Omental fat pad (tissue), 3 donors: ENCODE measurements at regions not wholly inside any gene's neighbourhood (a gene's known extent, or its start where the extent isn't known, plus 50 kb on each side); places are given as distances from the start of the nearest gene placed in this dataset.

Experiments
- ATAC-seq: fragments of 150-250 bp; one replicate; pipeline ENCODE4 v1.9.1; 2016; ENCODE audit warnings: mild to moderate bottlenecking, moderate library complexity; ENCODE audit not compliant: low FRiP score
- DNase-seq: peaks from one replicate; pipeline ENCODE4 v3.0.0-alpha.2; 2019; ENCODE audit warnings: low spot score
- CTCF ChIP-seq, 3 donors: fragments of 450-650 bp; IDR thresholded peaks; one replicate each; pipeline ENCODE4 v1.5.1; 2016 to 2017; ENCODE audit warnings: antibody characterized with exemption in 3 of 3, mild to moderate bottlenecking in 3 of 3, moderate library complexity in 2 of 3

DNA sequence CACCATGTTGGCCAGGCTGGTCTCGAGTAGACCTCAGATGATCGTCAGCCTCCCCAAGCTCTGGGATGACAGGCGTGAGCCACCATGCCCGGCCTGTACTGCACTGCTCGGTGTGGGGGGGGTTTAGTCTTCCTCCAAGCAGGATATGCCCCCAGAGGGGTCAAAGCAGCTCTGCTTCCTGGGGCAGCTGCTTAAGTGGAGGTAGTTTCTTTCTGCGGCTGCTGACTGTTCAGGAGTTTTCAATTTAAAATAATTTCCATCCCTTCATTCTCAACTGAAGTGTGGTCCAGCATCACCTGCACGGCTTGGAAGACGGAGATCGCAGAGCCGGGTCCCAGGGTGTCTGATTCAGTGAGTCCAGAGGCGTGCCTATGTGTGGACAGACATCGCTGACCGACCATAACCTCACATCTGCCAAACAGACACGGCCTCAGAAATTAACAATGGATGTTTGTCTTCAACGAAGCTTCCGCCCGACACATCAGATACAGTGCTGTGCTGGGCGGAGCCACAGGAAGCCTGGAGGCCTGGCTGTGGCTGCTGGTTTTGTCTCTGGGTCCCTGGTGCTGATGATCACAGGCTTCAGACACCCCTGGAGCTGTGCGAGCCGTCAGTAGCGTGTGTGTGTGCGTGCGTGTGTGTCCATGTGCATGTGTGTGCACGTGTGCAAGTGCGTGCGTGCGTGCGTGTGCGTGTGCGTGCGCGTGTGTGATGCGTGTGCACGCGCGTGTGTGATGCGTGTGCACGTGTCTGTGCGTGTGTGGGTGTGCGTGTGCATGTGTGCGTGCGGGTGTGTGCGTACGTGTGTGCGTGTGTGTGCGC is 226.5 kb upstream of the PITRM1 start:
- TF ChIP-seq CTCF (IDR thresholded peaks at IDR 0.05), result no peak
- no peak for DNase-seq
- ATAC-seq, result peak; percentile 27

- ATAC-seq (no peak), DNase-seq (no peak)
- TF ChIP-seq CTCF (IDR thresholded peaks at IDR 0.05), result no peak
Observed at GRCh38 chr10:3397846-3398245, 225.3 kb upstream of the PITRM1 start.

DNA sequence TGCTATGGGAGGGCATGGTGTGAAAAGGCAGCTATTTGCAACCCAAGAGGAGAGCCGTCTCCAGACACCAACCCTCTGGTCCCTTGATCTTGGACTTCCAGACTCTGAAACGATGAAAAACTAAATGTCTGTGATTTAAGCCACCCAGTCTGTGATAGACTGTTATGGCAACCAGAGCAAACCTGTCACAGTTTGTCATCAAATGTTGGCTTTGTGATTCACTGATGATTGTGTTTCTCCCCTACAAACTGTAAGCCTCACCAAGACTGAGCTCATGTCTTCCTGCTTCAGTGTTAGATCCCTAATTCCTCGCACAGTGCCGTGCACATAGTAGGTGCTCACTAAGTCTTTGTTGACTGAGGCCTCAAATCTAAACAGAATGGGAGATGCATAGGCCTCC is 224.6 kb upstream of the PITRM1 start:
- no peak for TF ChIP-seq CTCF (IDR thresholded peaks at IDR 0.05)
- no peak for DNase-seq
- ATAC-seq, result no peak

GRCh38 chr10:3396116-3396515 is 223.5 kb upstream of the PITRM1 start:
- DNase-seq (no peak), ATAC-seq (no peak)
- TF ChIP-seq CTCF (IDR thresholded peaks at IDR 0.05), result no peak

- no peak for TF ChIP-seq CTCF (IDR thresholded peaks at IDR 0.05)
- DNase-seq (no peak), ATAC-seq (no peak)
Observed at GRCh38 chr10:3395458-3395861, 222.9 kb upstream of the PITRM1 start.

GRCh38 chr10:3395041-3395440 is 222.5 kb upstream of the PITRM1 start:
- TF ChIP-seq CTCF (IDR thresholded peaks at IDR 0.05), result no peak
- no peak for DNase-seq
- ATAC-seq, result no peak

DNA sequence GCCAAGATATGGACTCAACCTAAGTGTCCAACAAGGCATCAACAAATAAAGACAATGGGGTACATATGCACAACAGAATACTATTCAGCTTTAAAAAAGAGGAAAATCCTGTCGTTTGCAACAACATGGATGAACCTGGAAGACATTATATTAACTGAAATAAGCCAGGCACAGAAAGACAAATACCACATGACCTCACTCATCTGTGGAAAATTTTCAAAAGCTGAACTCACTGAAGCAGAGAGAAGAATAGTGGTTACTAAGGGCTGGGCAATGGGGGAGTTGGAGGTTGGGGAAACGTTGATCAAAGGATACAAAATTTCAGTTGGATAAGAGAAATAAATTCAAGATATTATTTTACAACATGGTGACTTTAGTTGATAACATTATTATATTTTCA is 221.4 kb upstream of the PITRM1 start:
- no peak for ATAC-seq
- no peak for DNase-seq
- TF ChIP-seq CTCF (IDR thresholded peaks at IDR 0.05), result no peak
